Gastroesophageal sphincter (tissue), 4 donors: ENCODE measurements at regions not wholly inside any gene's neighbourhood (a gene's known extent, or its start where the extent isn't known, plus 50 kb on each side); places are given as distances from the start of the nearest gene placed in this dataset.

ENCODE experiments used
- ATAC-seq: fragments of 150-250 bp; one replicate; pipeline ENCODE4 v1.9.1; 2016; ENCODE audit warnings: mild to moderate bottlenecking, moderate library complexity
- H3K27ac ChIP-seq, 4 donors: fragments of 200-600 bp; sonication (generic) in 3 of 4; 1 replicate in 3 of 4; 2 replicates in 1 of 4; pipeline ENCODE4 v1.5.1; 2016 to 2019
- H3K27me3 ChIP-seq: fragments of 200-600 bp; sonication (generic); one replicate; pipeline ENCODE4 v1.5.1; 2019
- H3K36me3 ChIP-seq, 2 donors: fragments of 200-600 bp; sonication (generic); one replicate each; pipeline ENCODE4 v1.5.1; 2019; ENCODE audit warnings: control low read depth in 1 of 2
- H3K4me1 ChIP-seq, 3 donors: fragments of 200-600 bp; sonication (generic); 1 replicate in 2 of 3; 2 replicates in 1 of 3; pipeline ENCODE4 v1.5.1; 2016 to 2019; ENCODE audit warnings: control low read depth in 2 of 3
- H3K4me3 ChIP-seq, 2 donors: fragments of 200-600 bp; sonication (generic); one replicate each; pipeline ENCODE4 v1.5.1; 2019; ENCODE audit warnings: mild to moderate bottlenecking in 1 of 2, moderate library complexity in 1 of 2
- H3K9me3 ChIP-seq, 3 donors: fragments of 200-600 bp; sonication (generic); one replicate each; pipeline ENCODE4 v1.5.1; 2017 to 2019; ENCODE audit warnings: control low read depth in 2 of 3
- CTCF ChIP-seq, 4 experiments: fragments of 200-600 bp in 2 of 4; fragments of 450-650 bp in 2 of 4; sonication (generic) in 1 of 4; IDR thresholded peaks; one replicate each; pipeline ENCODE4 v1.5.1; 2017 to 2019; ENCODE audit warnings: antibody characterized with exemption in 4 of 4, mild to moderate bottlenecking in 2 of 4, moderate library complexity in 2 of 4
- EP300 ChIP-seq: sonication (generic); formaldehyde crosslinking; IDR thresholded peaks from one replicate; pipeline ENCODE4 v1.6.1; 2017; ENCODE audit warnings: antibody characterized with exemption, mild to moderate bottlenecking
- POLR2A ChIP-seq, 2 donors: fragments of 450-650 bp; IDR thresholded peaks; one replicate each; pipeline ENCODE4 v1.6.1; 2017; ENCODE audit warnings: antibody characterized with exemption in 2 of 2, mild to moderate bottlenecking in 2 of 2, moderate library complexity in 1 of 2
- POLR2AphosphoS5 ChIP-seq: sonication (generic); formaldehyde crosslinking; IDR thresholded peaks from one replicate; pipeline ENCODE4 v1.6.1; 2017; ENCODE audit warnings: antibody characterized with exemption
- WGBS, 2 donors: methylation state at CpG; one replicate each; pipeline ENCODE4 v1.1.5; 2018; ENCODE audit warnings: low coverage in 1 of 2; 5-methylcytosine and 5-hydroxymethylcytosine counted together

- Histone ChIP-seq H3K27me3 (peaks cover 54% of the 10 kb centered on the region), H3K36me3 (no peaks in the 10 kb centered on the region)
- no CpG with 5 or more reads among the region's 19 CpGs for WGBS, 2 donors
These were observed 1304.6 kb downstream of the BRD1 start for GRCh38 chr22:48523091-48523490.

GRCh38 chr22:48522271-48522670 lies 1305.4 kb downstream of the BRD1 start:
- Histone ChIP-seq H3K9me3 (no peaks in the 10 kb centered on the region), H3K27ac (no peak overlapping the region), H3K4me3 (no peak overlapping the region), H3K27me3 (peaks cover 51% of the 10 kb centered on the region), H3K4me1 (no peaks in the 10 kb centered on the region), H3K36me3 (no peaks in the 10 kb centered on the region)
- TF ChIP-seq EP300 (no peak), CTCF (IDR thresholded peaks at IDR 0.05) (no peak), POLR2AphosphoS5 (no peak), POLR2A (IDR thresholded peaks at IDR 0.05) (no peak)
- WGBS, 2 donors = no CpG with 5 or more reads among the region's 14 CpGs
- no peak for ATAC-seq

More at GRCh38 chr22:48523091-48523490, 1304.6 kb downstream of the BRD1 start:
- H3K4me3 ChIP-seq = no peak overlapping the region
- TF ChIP-seq POLR2AphosphoS5 = no peak
- no peak for TF ChIP-seq POLR2A (IDR thresholded peaks at IDR 0.05)
- TF ChIP-seq CTCF (IDR thresholded peaks at IDR 0.05) = no peak
- no peak for TF ChIP-seq EP300
- no peaks in the 10 kb centered on the region for H3K9me3 ChIP-seq
- no peaks in the 10 kb centered on the region for H3K4me1 ChIP-seq
- H3K27ac ChIP-seq = no peak overlapping the region
- no peak for ATAC-seq

DNA sequence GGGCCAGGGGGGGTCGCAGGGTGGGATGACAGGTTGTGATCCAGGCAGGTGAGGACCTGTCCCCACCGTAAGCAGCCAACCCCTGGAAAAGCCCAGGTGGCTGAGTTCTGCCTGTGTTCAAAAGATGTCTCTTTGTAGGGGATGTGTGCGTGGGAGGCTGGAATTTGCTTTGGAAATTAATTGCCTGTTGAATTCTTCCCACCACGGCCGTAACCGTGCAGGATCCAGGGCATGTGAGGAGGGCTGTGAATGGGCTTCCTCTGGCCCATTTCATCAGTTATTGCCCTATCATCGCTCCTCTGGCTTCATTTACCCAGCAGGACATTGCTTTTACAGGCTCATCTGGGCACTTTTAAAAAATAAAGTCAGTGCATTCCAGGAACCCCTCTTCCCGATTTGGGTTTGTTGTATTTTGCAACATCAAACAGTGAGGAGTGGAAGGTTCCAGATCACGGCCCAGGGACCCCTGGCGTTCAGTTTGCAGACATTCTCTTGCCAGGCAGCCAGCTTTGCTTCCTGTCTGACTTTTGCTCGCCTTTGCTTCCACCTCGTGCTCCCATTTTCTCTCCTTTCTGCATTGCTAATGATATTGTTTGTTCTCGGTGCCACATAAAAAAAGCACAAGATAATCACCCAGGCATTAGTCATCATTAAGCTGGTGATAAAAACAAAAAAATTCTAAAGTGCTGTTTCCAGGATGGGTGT lies 1306.6 kb downstream of the BRD1 start:
- 34 to 49% methylated on average over 5 to 11 of the region's 13 CpGs for WGBS, 2 donors
- TF ChIP-seq POLR2A (IDR thresholded peaks at IDR 0.05) = no peak
- TF ChIP-seq EP300 = no peak
- no peak for TF ChIP-seq CTCF (IDR thresholded peaks at IDR 0.05)
- no peak for TF ChIP-seq POLR2AphosphoS5

DNA sequence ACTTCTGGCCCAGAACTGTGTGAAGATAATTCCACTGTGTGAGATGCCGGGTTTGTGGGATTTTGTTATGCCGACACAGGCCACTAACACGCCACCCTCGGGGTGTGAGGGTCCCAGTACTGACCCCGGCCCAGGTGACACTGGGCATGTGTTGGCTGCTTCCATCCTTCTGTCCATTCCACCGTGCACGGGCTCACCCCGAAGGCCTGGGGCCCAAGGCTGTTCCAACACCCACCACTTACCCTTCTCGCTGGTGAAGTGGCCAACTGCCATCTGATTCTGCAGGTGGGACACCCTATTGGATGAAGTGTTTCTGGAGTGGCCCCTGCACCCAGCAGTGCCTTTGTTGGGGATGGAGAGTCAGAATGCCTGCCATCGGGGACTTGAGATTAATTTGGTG lies 1307.5 kb downstream of the BRD1 start:
- H3K27me3 ChIP-seq = peaks cover 38% of the 10 kb centered on the region
- no peaks in the 10 kb centered on the region for H3K36me3 ChIP-seq
- TF ChIP-seq EP300 (no peak), POLR2AphosphoS5 (no peak), POLR2A (IDR thresholded peaks at IDR 0.05) (no peak), CTCF (IDR thresholded peaks at IDR 0.05) (no peak)
- no peaks in the 10 kb centered on the region for H3K9me3 ChIP-seq
- 97 to 100% methylated on average over 1 to 7 of the region's 10 CpGs for whole genome bisulfite sequencing, 2 donors
- no peak for ATAC-seq
- H3K4me3 ChIP-seq = no peak overlapping the region
- H3K4me1 ChIP-seq = no peaks in the 10 kb centered on the region
- H3K27ac ChIP-seq = no peak overlapping the region

More for the DNA sequence above, 1306.6 kb downstream of the BRD1 start:
- no peak overlapping the region for H3K27ac ChIP-seq
- peaks cover 46% of the 10 kb centered on the region for H3K27me3 ChIP-seq
- no peak for ATAC-seq
- H3K4me1 ChIP-seq = no peaks in the 10 kb centered on the region
- no peaks in the 10 kb centered on the region for H3K36me3 ChIP-seq
- no peaks in the 10 kb centered on the region for H3K9me3 ChIP-seq
- no peak overlapping the region for H3K4me3 ChIP-seq
